Osteoblast (primary cell): ENCODE measurements at regions not wholly inside any gene's neighbourhood (a gene's known extent, or its start where the extent isn't known, plus 50 kb on each side); places are given as distances from the start of the nearest gene placed in this dataset.

Experiments
- DNase-seq: peaks from one replicate; pipeline ENCODE4 v3.0.0; 2011; ENCODE audit warnings: low spot score, mixed read lengths; ENCODE audit not compliant: insufficient read length; ENCODE audit errors: missing footprints
- H2AFZ ChIP-seq: 2 replicates; pipeline ENCODE4 v1.6.0; 2011; ENCODE audit warnings: mild to moderate bottlenecking, low read length
- H3K27ac ChIP-seq: 2 replicates; pipeline ENCODE4 v1.5.1; 2011; ENCODE audit warnings: mild to moderate bottlenecking, low read depth, low read length, moderate library complexity
- H3K27me3 ChIP-seq: 2 replicates; pipeline ENCODE4 v1.6.0; 2012; ENCODE audit warnings: mild to moderate bottlenecking, control low read depth, inconsistent platforms, low read length, moderate library complexity; ENCODE audit not compliant: insufficient read depth
- H3K36me3 ChIP-seq: 2 replicates; pipeline ENCODE4 v1.5.1; 2011; ENCODE audit warnings: mild to moderate bottlenecking, low read length, control low read depth, moderate library complexity; ENCODE audit not compliant: insufficient read depth
- H3K4me1 ChIP-seq: 2 replicates; pipeline ENCODE4 v1.5.1; 2011; ENCODE audit warnings: mild to moderate bottlenecking, low read length, control low read depth, moderate library complexity; ENCODE audit not compliant: insufficient read depth
- H3K4me2 ChIP-seq: 2 replicates; pipeline ENCODE4 v1.6.0; 2011; ENCODE audit warnings: mild to moderate bottlenecking, low read length; ENCODE audit not compliant: insufficient read depth
- H3K4me3 ChIP-seq: fragments of 200-600 bp; sonication (generic); 3 replicates; pipeline ENCODE4 v1.5.1; 2012; ENCODE audit warnings: mild to moderate bottlenecking, low read length, inconsistent platforms; ENCODE audit not compliant: insufficient read depth
- H3K79me2 ChIP-seq: 2 replicates; pipeline ENCODE4 v1.6.0; 2012; ENCODE audit warnings: mild to moderate bottlenecking, low read length, control low read depth, inconsistent platforms; ENCODE audit not compliant: insufficient read depth
- H3K9me3 ChIP-seq: 2 replicates; pipeline ENCODE4 v1.5.1; 2011; ENCODE audit warnings: low read depth, low read length, control low read depth
- H4K20me1 ChIP-seq: 2 replicates; pipeline ENCODE4 v1.6.0; 2012; ENCODE audit warnings: mild to moderate bottlenecking, low read length, control low read depth; ENCODE audit not compliant: insufficient read depth
- TF ChIP-seq, protein P1 (sequence below): IDR thresholded peaks from 2 replicates; pipeline ENCODE4 v1.5.1; 2011; ENCODE audit warnings: mild to moderate bottlenecking, low read depth, low read length, moderate library complexity; ENCODE audit errors: extremely low read depth

DNA sequence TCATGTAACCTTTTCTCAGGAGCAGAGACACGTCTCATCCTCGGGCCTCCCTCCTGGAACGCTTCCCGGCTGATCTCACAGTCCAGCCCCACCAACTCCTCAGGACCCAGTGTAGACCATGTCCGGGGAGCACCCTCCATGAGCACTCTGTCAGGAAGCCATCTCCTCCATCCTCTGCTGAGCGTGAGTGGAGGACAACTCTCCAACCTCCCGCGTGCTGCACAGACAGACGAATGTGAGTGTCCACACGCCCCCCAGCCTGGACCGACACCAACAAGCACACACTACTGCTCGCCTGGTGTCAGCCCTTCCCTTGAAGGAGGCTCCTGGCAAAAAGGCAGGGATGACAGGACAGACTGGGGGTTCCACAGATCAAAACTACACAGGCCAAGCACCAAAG lies 86.6 kb downstream of the SHANK2 start:
- H3K79me2 ChIP-seq = no peaks in the 10 kb centered on the region
- no peaks in the 10 kb centered on the region for H4K20me1 ChIP-seq
- H3K4me1 ChIP-seq = no peaks in the 10 kb centered on the region
- no peaks in the 10 kb centered on the region for H3K9me3 ChIP-seq
- H3K36me3 ChIP-seq = no peaks in the 10 kb centered on the region
- H3K4me2 ChIP-seq = no peak overlapping the region
- H3K4me3 ChIP-seq = no peak overlapping the region
- TF ChIP-seq, protein P1, sequence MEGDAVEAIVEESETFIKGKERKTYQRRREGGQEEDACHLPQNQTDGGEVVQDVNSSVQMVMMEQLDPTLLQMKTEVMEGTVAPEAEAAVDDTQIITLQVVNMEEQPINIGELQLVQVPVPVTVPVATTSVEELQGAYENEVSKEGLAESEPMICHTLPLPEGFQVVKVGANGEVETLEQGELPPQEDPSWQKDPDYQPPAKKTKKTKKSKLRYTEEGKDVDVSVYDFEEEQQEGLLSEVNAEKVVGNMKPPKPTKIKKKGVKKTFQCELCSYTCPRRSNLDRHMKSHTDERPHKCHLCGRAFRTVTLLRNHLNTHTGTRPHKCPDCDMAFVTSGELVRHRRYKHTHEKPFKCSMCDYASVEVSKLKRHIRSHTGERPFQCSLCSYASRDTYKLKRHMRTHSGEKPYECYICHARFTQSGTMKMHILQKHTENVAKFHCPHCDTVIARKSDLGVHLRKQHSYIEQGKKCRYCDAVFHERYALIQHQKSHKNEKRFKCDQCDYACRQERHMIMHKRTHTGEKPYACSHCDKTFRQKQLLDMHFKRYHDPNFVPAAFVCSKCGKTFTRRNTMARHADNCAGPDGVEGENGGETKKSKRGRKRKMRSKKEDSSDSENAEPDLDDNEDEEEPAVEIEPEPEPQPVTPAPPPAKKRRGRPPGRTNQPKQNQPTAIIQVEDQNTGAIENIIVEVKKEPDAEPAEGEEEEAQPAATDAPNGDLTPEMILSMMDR = no peak
- H3K27ac ChIP-seq = no peak overlapping the region
- H3K27me3 ChIP-seq = no peaks in the 10 kb centered on the region
- H2AFZ ChIP-seq = no peak overlapping the region
- no peak for DNase-seq

DNA sequence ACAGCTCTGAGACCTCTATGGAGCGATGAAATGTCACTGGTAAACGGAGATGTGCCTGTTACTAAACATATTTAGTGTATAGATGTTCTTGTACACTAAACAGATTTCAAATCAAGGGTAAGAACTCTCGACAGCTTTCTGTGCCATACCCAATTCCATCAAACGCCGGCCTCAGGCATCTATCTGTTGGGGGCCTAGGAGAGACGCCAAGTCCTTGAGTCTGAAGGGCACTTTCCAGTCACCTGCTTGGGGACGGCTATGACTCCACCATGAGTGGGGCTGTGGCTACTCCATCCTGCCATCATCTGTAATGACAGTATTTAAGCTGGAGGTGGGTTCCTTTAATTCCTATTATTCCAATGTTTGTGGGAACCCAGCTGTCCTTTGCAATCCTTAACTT lies 87.8 kb downstream of the SHANK2 start:
- Histone ChIP-seq H3K79me2 (no peaks in the 10 kb centered on the region), H3K27ac (no peak overlapping the region), H2AFZ (no peak overlapping the region), H3K9me3 (no peaks in the 10 kb centered on the region), H4K20me1 (no peaks in the 10 kb centered on the region), H3K36me3 (no peaks in the 10 kb centered on the region), H3K27me3 (no peaks in the 10 kb centered on the region), H3K4me3 (no peak overlapping the region), H3K4me2 (no peak overlapping the region), H3K4me1 (no peaks in the 10 kb centered on the region)
- DNase-seq = no peak
- TF ChIP-seq, protein P1 = no peak

DNA sequence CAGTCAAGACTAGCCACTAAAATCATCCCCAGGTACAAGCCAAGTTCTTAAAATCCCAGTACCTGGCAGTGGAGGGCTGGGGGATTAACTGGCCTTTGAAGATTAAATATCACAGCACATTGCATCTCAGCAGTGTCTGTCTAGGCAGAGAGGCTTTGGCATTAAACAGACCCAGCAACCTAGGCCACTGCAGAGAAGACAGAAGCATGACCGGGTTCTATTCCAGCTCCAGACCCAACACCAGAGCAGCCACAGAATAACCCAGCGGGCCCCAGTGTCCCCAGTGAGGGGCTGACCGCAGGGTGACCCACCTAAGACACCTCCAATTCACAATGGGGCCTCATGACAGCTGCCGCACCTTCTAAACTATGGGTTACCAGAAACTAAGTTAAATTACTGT lies 88.2 kb downstream of the SHANK2 start:
- Histone ChIP-seq H3K27ac (no peak overlapping the region), H3K4me1 (no peaks in the 10 kb centered on the region), H4K20me1 (no peaks in the 10 kb centered on the region), H3K4me2 (no peak overlapping the region), H3K79me2 (no peaks in the 10 kb centered on the region), H3K9me3 (no peaks in the 10 kb centered on the region), H3K27me3 (no peaks in the 10 kb centered on the region), H3K4me3 (no peak overlapping the region), H2AFZ (no peak overlapping the region), H3K36me3 (no peaks in the 10 kb centered on the region)
- TF ChIP-seq, protein P1 = no peak
- DNase-seq = no peak

DNA sequence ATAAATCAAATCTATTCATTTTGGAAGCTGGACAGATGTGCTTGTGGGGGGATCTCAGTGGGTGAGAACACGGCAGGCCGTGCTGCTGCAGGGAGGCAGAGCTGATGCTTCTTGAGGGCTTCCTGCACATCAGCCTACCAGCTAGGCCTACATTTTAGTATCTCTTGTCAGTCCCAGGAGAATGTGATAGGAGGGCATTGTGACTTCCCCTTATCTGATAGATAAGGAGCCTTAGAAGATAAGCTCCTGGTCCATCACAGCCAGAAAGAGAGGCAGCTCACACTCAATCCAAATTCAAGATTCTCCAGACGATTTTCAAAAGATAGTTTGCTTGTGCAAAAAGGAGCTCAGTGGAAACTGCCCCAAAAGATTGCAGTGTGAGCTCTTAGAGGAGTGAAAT lies 89.0 kb downstream of the SHANK2 start:
- H3K4me1 ChIP-seq = no peaks in the 10 kb centered on the region
- H3K27ac ChIP-seq = no peak overlapping the region
- no peaks in the 10 kb centered on the region for H3K9me3 ChIP-seq
- no peaks in the 10 kb centered on the region for H3K36me3 ChIP-seq
- TF ChIP-seq, protein P1 = no peak
- DNase-seq = no peak
- no peaks in the 10 kb centered on the region for H3K79me2 ChIP-seq
- no peak overlapping the region for H2AFZ ChIP-seq
- H3K27me3 ChIP-seq = no peaks in the 10 kb centered on the region
- no peaks in the 10 kb centered on the region for H4K20me1 ChIP-seq
- no peak overlapping the region for H3K4me2 ChIP-seq
- H3K4me3 ChIP-seq = no peak overlapping the region
